Astrocyte (in vitro differentiated cells and primary cell): ENCODE measurements at regions not wholly inside any gene's neighbourhood (a gene's known extent, or its start where the extent isn't known, plus 50 kb on each side); places are given as distances from the start of the nearest gene placed in this dataset.

Source experiments
- DNase-seq: peaks from one replicate; pipeline ENCODE4 v3.0.0-alpha.2; 2010; ENCODE audit warnings: low read depth
- FAIRE-seq: peaks from 2 replicates; lab custom pipeline; 2011; peaks lifted over from hg19 to GRCh38; lab: Jason Lieb, UNC
- H2AFZ ChIP-seq: 2 replicates; pipeline ENCODE4 v1.6.0; 2012; ENCODE audit warnings: low read depth, low read length, inconsistent platforms
- H3K27ac ChIP-seq: 2 replicates; pipeline ENCODE4 v1.5.1; 2011; ENCODE audit warnings: low read depth, low read length, inconsistent platforms
- H3K27me3 ChIP-seq: 2 replicates; pipeline ENCODE4 v1.6.0; 2011; ENCODE audit warnings: low read length, inconsistent platforms; ENCODE audit not compliant: insufficient read depth
- H3K36me3 ChIP-seq: 2 replicates; pipeline ENCODE4 v1.5.1; 2011; ENCODE audit warnings: low read length, inconsistent platforms; ENCODE audit not compliant: insufficient read depth
- H3K4me1 ChIP-seq: 2 replicates; pipeline ENCODE4 v1.5.1; 2011; ENCODE audit warnings: low read length, inconsistent platforms; ENCODE audit not compliant: insufficient read depth
- H3K4me2 ChIP-seq: 2 replicates; pipeline ENCODE4 v1.6.0; 2012; ENCODE audit warnings: low read length, inconsistent platforms
- H3K4me3 ChIP-seq: 2 replicates; pipeline ENCODE4 v1.5.1; 2011; ENCODE audit warnings: low read depth, mild to moderate bottlenecking, low read length, inconsistent platforms; ENCODE audit not compliant: insufficient read depth
- H3K79me2 ChIP-seq: 2 replicates; pipeline ENCODE4 v1.6.0; 2012; ENCODE audit warnings: mild to moderate bottlenecking, low read length, inconsistent platforms; ENCODE audit not compliant: insufficient read depth
- H3K9ac ChIP-seq: 2 replicates; pipeline ENCODE4 v1.6.0; 2012; ENCODE audit warnings: mild to moderate bottlenecking, low read length, inconsistent platforms
- H3K9me3 ChIP-seq: 2 replicates; pipeline ENCODE4 v1.5.1; 2012; ENCODE audit warnings: low read depth, mild to moderate bottlenecking, low read length, inconsistent platforms; ENCODE audit not compliant: insufficient read depth
- H4K20me1 ChIP-seq: 2 replicates; pipeline ENCODE4 v1.6.0; 2012; ENCODE audit warnings: low read length, inconsistent platforms; ENCODE audit not compliant: insufficient read depth
- H3K27ac Mint-ChIP-seq: one replicate; pipeline ENCODE4 v1.8.0; 2021; ENCODE audit warnings: mild to moderate bottlenecking, mixed read lengths; ENCODE audit not compliant: unreplicated experiment
- H3K27me3 Mint-ChIP-seq: one replicate; pipeline ENCODE4 v1.8.0; 2021; ENCODE audit warnings: low read depth, mixed read lengths; ENCODE audit not compliant: unreplicated experiment
- H3K36me3 Mint-ChIP-seq: one replicate; pipeline ENCODE4 v1.8.0; 2021; ENCODE audit warnings: low read depth, mixed read lengths; ENCODE audit not compliant: unreplicated experiment
- H3K4me1 Mint-ChIP-seq: one replicate; pipeline ENCODE4 v1.8.0; 2021; ENCODE audit warnings: low read depth, mixed read lengths; ENCODE audit not compliant: unreplicated experiment
- H3K4me3 Mint-ChIP-seq: one replicate; pipeline ENCODE4 v1.8.0; 2021; ENCODE audit warnings: mild to moderate bottlenecking, moderate library complexity, mixed read lengths; ENCODE audit not compliant: unreplicated experiment
- H3K9me3 Mint-ChIP-seq: one replicate; pipeline ENCODE4 v1.8.0; 2021; ENCODE audit warnings: mild to moderate bottlenecking, mixed read lengths; ENCODE audit not compliant: unreplicated experiment
- EZH2 ChIP-seq: IDR thresholded peaks from 2 replicates; pipeline ENCODE4 v1.6.1; 2012; ENCODE audit warnings: mild to moderate bottlenecking, low read length, inconsistent platforms; ENCODE audit not compliant: insufficient read depth
- TF ChIP-seq, protein P1 (sequence below): IDR thresholded peaks from 2 replicates; pipeline ENCODE4 v1.5.1; 2011; ENCODE audit warnings: low read depth, mild to moderate bottlenecking, inconsistent platforms, low read length, moderate library complexity; ENCODE audit not compliant: insufficient read depth

DNA sequence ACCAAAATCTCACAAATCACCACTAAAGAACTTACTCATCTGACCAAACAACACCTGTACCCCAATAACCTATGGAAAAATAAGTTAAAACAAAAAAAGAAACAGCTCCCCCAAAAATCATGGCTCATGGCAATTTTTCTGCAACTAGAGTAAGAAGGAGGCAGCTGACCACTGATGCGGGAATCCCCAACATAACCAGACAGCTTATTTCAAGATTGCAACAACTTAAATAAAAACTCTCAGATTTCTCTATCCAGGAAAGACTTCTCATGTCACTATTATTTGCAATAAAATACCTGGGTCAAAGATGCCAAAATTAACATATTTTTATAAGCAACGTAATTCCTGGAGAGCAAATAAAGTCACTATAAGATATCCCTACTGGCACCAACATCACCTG, 128.1 kb upstream of the LY86 start:
- H3K4me3 ChIP-seq: no peak overlapping the region
- H3K27ac ChIP-seq: no peak overlapping the region
- H4K20me1 ChIP-seq: no peaks in the 10 kb centered on the region
- peaks cover 2% of the 10 kb centered on the region for H3K9me3 ChIP-seq
- no peak for TF ChIP-seq EZH2
- TF ChIP-seq, protein P1, sequence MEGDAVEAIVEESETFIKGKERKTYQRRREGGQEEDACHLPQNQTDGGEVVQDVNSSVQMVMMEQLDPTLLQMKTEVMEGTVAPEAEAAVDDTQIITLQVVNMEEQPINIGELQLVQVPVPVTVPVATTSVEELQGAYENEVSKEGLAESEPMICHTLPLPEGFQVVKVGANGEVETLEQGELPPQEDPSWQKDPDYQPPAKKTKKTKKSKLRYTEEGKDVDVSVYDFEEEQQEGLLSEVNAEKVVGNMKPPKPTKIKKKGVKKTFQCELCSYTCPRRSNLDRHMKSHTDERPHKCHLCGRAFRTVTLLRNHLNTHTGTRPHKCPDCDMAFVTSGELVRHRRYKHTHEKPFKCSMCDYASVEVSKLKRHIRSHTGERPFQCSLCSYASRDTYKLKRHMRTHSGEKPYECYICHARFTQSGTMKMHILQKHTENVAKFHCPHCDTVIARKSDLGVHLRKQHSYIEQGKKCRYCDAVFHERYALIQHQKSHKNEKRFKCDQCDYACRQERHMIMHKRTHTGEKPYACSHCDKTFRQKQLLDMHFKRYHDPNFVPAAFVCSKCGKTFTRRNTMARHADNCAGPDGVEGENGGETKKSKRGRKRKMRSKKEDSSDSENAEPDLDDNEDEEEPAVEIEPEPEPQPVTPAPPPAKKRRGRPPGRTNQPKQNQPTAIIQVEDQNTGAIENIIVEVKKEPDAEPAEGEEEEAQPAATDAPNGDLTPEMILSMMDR: no peak
- Mint-ChIP-seq H3K27ac (peak overlapping the region; percentile 76), H3K27me3 (no peaks in the 10 kb centered on the region), H3K9me3 (peaks cover 5% of the 10 kb centered on the region), H3K4me3 (no peak overlapping the region), H3K4me1 (peaks cover 37% of the 10 kb centered on the region), H3K36me3 (no peaks in the 10 kb centered on the region)
- no peak overlapping the region for H3K9ac ChIP-seq
- H3K4me1 ChIP-seq: no peaks in the 10 kb centered on the region
- FAIRE-seq (no peak), DNase-seq (no peak)
- H2AFZ ChIP-seq: no peak overlapping the region
- H3K36me3 ChIP-seq: no peaks in the 10 kb centered on the region
- no peaks in the 10 kb centered on the region for H3K79me2 ChIP-seq
- no peak overlapping the region for H3K4me2 ChIP-seq
- H3K27me3 ChIP-seq: no peaks in the 10 kb centered on the region

DNA sequence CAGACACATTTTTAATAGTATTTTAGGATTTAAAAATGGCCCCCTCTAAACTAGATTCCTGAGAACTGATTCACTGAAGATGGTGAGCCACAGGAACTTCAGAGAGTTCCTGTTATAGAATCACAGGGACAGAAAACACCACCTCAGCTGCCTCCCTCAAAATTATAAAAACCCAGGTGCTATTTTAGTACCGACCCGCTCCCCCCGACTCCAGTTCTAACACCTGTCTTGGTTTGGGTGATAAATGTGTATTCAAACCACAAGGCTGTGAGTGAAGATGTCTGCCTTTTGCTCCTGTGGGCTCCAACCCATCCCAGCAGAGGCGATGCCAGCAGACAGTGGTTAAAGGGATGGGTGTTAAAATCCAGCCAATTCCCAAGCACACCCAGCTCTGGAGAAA, 127.4 kb upstream of the LY86 start:
- Histone ChIP-seq H3K4me3 (no peak overlapping the region), H3K27me3 (no peaks in the 10 kb centered on the region), H3K9ac (no peak overlapping the region), H3K79me2 (no peaks in the 10 kb centered on the region), H3K36me3 (no peaks in the 10 kb centered on the region), H3K4me2 (no peak overlapping the region), H3K4me1 (no peaks in the 10 kb centered on the region), H3K9me3 (peaks cover 2% of the 10 kb centered on the region), H3K27ac (no peak overlapping the region), H4K20me1 (no peaks in the 10 kb centered on the region), H2AFZ (no peak overlapping the region)
- H3K4me3 Mint-ChIP-seq: no peak overlapping the region
- H3K27me3 Mint-ChIP-seq: no peaks in the 10 kb centered on the region
- H3K9me3 Mint-ChIP-seq: peaks cover 5% of the 10 kb centered on the region
- H3K4me1 Mint-ChIP-seq: peaks cover 34% of the 10 kb centered on the region
- DNase-seq (no peak), FAIRE-seq (no peak)
- H3K27ac Mint-ChIP-seq: peak overlapping the region; percentile 76
- H3K36me3 Mint-ChIP-seq: no peaks in the 10 kb centered on the region
- TF ChIP-seq, protein P1: no peak
- no peak for TF ChIP-seq EZH2

DNA sequence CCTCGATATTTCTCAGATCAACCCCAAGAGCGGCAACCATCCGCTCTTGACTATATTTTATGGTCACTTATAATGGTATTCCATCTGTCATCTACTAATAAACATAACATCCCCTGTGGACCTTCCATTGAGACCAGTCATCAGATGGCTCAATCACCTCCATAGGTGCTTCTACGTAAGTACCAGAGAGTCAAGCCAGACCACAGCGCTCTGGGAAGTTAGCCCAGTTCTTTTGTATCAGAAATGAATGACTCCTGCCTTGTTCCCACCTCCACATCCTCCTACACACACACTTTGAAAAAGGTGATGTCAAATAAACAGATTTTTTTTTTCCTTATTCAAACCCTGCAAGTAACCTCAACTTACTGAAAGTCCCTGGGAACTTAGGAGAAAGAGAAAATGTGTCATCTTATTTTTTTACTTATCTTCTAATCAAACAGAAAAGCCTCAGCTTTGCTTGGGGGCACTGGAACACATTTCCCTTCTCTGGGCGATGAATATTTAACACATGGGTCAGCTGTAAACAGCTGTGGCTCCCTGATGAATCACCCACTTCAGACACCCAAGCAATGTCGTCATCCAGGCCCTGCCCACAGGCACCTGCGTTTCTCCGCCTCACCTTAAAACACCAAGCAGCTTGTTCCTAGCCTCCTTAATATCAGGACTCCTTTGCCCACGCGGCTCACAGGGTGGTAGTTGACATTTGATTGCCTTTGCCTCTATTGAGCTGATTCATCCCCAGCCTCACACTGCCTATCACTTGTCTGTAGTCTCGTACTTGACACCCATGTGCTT, 121.4 kb upstream of the LY86 start:
- Histone ChIP-seq H3K79me2 (no peaks in the 10 kb centered on the region), H3K9me3 (peaks cover 6% of the 10 kb centered on the region), H3K36me3 (no peaks in the 10 kb centered on the region), H3K27me3 (no peaks in the 10 kb centered on the region), H2AFZ (no peak overlapping the region), H3K27ac (no peak overlapping the region), H3K4me1 (no peaks in the 10 kb centered on the region), H4K20me1 (no peaks in the 10 kb centered on the region), H3K4me2 (no peak overlapping the region), H3K4me3 (no peak overlapping the region), H3K9ac (no peak overlapping the region)
- Mint-ChIP-seq H3K36me3 (no peaks in the 10 kb centered on the region), H3K4me1 (peaks cover 9% of the 10 kb centered on the region), H3K9me3 (peaks cover 4% of the 10 kb centered on the region), H3K27me3 (no peaks in the 10 kb centered on the region), H3K4me3 (no peak overlapping the region), H3K27ac (peak overlapping the region; percentile 21)
- DNase-seq: no peak
- no peak for FAIRE-seq
- TF ChIP-seq EZH2: no peak
- TF ChIP-seq, protein P1: no peak
